ENCODE measurements at regions not wholly inside any gene's neighbourhood (a gene's known extent, or its start where the extent isn't known, plus 50 kb on each side); places are given as distances from the start of the nearest gene placed in this dataset.

- FAIRE-seq, result no peak
Observed at GRCh38 chr13:112247471-112248405, 128.4 kb upstream of the SPACA7 start.

GRCh38 chr13:112248406-112248760, 127.8 kb upstream of the SPACA7 start:
- no peak for FAIRE-seq

GRCh38 chr13:112248862-112249592, 127.1 kb upstream of the SPACA7 start:
- FAIRE-seq, result no peak

DNA sequence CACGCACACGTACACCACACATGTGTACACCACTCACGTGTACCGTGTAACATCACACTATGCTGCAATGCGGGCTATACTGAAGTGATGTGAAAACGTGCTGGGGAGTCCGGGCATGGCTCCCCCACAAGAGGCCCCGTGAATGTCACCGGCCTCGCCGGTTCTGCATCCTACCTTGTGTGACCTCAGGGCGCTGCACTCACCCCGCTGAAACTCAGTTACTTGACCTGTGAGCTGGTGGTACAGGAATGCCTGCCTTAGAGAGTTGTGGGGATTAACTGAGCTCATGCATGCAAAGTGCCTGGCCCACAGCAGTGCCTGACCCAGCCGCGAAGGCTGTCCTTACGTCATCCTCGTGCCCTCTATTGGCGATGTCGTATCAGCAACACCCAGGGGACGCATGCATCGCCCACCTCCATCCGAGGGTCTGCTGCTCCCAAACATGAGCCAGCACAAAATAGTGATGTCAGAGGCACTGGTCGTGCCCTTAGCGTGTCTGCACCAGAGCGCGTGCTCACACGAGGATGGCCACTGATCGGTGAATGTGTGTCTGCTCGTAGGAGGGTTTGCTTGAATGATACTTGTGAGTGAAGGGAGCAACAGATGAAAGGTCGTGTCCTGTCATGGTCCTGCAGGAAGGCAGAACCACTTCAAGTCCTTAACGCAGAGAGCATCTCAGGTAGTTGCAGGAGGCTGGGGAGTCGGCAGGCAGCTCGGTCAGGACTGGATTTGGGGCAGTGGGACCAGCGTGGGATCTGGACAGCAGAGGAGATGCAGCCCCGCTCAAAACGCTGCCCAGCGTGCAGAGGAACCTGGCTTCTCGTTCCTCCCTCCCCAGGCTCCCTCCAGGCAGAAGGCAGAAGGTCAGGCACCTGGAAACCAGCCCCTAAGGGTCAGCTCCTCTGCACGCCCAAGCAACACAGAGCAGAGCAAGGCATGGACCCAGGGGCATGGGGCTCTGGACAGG, 126.2 kb upstream of the SPACA7 start:
- FAIRE-seq, result no peak

GRCh38 chr13:112250788-112251445, 125.2 kb upstream of the SPACA7 start:
- no peak for FAIRE-seq

DNA sequence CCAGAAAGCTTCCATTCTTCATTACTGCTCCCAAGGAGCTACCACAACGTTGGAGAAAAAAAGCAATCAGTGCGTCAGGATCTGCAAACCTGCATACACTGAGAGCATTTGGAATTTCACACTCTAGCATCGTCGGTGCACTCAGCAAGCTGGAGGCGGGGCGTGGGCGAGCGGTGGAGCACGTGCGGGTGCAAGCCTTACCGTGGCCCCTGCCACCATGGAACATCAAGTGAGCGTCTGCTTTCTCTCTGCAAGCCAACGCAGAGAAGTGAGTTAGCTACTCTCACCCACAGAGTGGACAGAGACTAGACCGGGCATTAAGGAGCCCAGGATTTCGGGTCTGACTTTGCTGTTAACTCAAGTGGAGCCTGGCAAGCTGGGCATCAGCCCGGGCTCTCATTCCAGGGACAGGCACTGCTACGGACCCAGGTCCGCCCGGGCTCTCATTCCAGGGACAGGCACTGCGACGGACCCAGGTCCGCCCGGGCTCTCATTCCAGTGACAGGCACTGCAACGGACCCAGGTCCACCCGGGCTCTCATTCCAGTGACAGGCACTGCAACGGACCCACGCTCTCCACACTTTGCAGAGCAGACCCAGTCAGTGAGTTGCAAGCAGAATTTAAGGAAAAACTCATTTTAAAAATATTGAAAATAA, 124.1 kb upstream of the SPACA7 start:
- FAIRE-seq, result no peak

DNA sequence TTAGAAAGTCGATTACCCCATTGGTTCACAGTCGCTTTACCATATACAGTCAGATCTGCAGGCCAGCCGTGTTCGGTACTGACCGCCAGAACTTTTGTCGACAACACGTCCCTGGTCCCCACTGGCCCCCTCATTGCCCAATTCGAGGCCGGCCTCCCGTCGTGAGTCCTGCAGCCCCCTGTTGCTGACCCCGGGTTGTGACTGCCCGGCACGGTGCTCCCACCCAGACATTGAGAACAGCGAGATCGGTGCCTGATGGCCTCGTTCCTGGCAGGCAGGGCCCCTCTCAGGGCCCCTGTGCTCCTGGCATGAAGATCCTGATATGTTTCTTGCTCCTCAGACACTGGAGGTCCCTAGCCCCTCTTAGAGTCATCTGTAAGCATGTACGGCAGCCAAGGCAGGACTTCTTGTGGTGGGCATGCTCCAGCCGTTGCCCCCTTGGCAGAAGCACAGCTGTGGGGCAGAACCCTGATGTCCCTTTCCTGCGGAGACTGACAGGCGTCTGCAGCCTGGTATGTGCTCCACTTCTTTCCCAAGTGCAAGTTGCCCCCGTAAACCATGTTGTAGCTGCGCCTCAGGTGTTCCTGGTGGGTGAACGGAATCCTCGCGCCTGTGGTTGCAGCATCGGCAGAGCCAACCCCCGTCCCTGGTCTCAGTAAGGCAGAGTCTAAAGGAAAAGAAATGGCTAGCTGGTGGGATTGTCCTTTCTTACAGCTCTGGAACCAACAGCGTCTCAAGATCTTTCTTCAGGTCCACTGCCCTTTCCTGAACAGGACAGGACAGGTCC, 123.2 kb upstream of the SPACA7 start:
- FAIRE-seq, result no peak

DNA sequence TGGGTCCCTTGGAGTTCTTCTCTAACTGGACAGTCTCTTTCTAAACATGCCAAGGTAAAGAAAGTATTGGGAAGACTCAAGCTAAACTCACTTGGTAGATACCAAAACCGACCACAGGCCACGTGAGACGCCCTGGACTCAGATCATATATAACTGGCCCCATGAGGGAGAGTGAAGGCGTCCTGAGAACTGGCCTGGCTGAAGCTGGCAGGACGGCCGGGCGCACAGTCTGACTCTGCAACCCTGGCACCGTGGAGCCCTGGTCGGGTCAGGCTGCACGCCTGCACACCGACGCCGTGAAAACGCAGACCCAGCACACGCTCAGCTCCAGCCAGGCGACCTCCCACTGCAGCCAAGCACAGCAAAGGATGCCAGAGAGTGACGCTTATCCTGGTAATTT, 122.5 kb upstream of the SPACA7 start:
- no peak for FAIRE-seq

DNA sequence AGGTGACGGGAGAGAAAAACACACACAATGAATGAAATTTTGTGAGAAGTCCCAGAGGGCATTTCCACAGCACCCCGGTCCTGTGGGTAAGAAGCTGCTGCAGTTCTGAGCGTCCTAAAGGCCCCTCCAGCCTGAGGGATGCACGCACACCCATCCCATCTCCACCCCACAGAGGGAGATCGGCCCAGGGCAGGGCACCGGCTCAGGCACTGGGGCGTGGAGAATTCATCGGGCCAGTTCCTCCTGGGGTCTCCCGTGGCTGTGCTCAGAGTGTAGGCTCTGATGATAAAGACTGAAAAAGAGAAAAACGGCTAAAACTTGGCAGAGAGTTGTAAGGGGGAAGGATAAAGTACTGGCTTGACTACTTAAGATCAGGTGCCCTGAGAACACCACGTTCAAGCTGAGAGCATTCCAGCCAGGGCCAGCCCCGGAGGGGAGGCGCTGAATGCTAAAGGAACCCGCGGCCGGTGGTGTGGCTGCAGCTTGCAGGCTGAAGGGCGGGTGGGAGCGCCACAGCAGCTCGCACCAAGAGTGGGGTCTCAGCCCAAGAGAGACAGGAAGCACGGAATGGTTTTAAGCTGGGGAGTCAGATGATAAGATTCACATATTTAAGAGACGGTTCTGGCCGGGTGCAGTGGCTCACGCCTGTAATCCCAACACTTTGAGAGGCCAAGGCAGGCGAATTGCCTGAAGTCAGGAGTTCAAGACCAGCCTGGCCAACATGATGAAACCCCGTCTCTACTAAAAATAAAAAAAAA, 121.9 kb upstream of the SPACA7 start:
- FAIRE-seq, result no peak

- FAIRE-seq, result no peak
Observed at GRCh38 chr13:112254900-112255299, 121.3 kb upstream of the SPACA7 start.

DNA sequence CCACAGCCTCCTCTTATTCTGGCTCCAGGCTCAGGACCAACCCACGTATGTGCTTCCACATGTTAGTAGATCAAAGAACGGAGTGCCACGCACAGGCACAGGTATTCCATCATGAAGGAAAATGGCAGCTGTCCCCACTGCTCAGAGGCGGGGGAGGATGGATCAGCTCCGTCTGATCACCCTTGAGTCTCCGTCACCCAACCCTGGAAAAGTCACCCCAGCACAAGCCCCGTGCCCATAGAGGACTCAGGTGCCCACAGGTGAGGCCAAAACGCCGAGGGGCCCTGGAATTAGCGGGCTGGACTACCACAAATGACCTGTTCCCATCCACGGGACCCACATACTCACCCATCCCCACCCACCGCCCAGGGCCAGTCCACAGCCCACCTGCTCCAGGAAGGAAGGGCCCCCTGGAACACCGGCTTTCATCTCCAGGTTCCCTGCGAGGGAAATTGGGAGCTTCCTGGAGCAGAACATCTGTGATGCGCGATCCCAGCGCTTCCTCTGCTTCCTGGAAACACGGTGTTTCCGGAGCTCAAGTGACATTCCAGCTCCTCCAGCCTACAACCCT, 120.5 kb upstream of the SPACA7 start:
- no peak for FAIRE-seq

- no peak for FAIRE-seq
Observed at GRCh38 chr13:112256716-112257494, 119.2 kb upstream of the SPACA7 start.

DNA sequence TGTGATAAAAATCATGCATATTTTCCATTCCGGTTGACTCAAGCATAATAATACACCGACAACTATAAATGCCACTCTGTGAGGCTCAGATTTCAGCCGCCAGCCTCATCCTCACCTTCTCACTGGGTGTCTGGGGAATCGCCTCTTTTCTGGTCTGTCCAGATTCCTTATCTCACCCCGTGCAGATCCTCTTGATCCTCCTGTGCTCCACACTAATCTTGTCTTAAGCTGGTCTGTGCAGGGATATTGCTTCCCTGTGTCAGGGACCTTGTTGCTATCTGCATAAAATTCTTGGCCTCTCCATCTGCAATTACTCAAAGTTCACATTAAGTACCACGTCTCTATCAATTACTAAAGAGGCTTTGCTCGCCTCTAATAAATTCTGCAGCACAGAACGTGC, 116.6 kb upstream of the SPACA7 start:
- no peak for FAIRE-seq

GRCh38 chr13:112260108-112261055, 115.8 kb upstream of the SPACA7 start:
- FAIRE-seq, result no peak

GRCh38 chr13:112261924-112262323, 114.2 kb upstream of the SPACA7 start:
- FAIRE-seq, result no peak

DNA sequence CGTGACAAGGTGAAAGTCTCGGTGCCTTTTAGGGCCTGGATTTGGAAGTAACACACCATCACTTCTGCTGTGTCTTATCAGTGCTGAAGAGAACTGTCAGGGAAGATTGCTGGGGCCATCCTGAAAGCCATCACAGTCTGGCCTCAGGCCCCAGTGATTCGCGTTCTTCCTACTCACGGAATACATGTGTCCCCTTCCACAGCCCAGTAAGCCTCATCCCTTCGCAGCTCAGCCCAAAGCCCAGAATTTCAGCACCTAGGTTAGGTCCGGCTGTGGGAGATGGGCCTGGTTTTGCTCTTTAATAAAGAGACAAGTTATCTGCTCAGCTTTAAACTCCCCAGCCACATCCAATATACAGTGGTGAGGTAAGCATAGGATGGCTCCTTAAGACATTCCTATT, 113.0 kb upstream of the SPACA7 start:
- no peak for FAIRE-seq

- FAIRE-seq, result peak; percentile 23
Observed at GRCh38 chr13:112267660-112268059, 108.5 kb upstream of the SPACA7 start.

- FAIRE-seq, result no peak
Observed at GRCh38 chr13:112270951-112271350, 105.2 kb upstream of the SPACA7 start.

Data from A204.1 (cell line).